Endothelial cell of umbilical vein (primary cell): ENCODE measurements at regions not wholly inside any gene's neighbourhood (a gene's known extent, or its start where the extent isn't known, plus 50 kb on each side); places are given as distances from the start of the nearest gene placed in this dataset.

Source experiments
- EZH2 ChIP-seq: IDR thresholded peaks from 2 replicates; pipeline ENCODE4 v1.6.1; 2012; ENCODE audit warnings: borderline replicate concordance, low read depth, mild to moderate bottlenecking, moderate library complexity, low read length, inconsistent platforms; ENCODE audit not compliant: severe bottlenecking
- FOS ChIP-seq: IDR thresholded peaks from 2 replicates; pipeline ENCODE4 v1.6.1; 2011; ENCODE audit warnings: mild to moderate bottlenecking, low read length, moderate library complexity, borderline replicate concordance; ENCODE audit not compliant: insufficient read depth
- GATA2 ChIP-seq: IDR thresholded peaks from 2 replicates; pipeline ENCODE4 v1.7.0; 2011; ENCODE audit warnings: low read depth, mild to moderate bottlenecking, moderate library complexity, mixed read lengths, low read length; ENCODE audit not compliant: insufficient read length, insufficient read depth
- JUN ChIP-seq: IDR thresholded peaks from 2 replicates; pipeline ENCODE4 v1.6.1; 2011; ENCODE audit warnings: borderline replicate concordance, low read depth; ENCODE audit not compliant: insufficient read length, insufficient read depth
- MYC ChIP-seq: IDR thresholded peaks from one replicate; pipeline ENCODE4 v1.6.1; 2011; ENCODE audit warnings: mild to moderate bottlenecking, low read depth, low read length
- POLR2A ChIP-seq: IDR thresholded peaks from 2 replicates; pipeline ENCODE4 v1.6.1; 2012; ENCODE audit warnings: low read depth, mild to moderate bottlenecking, control low read depth, low read length
- POLR2AphosphoS5 ChIP-seq: IDR thresholded peaks from 2 replicates; pipeline ENCODE4 v1.6.1; 2012; ENCODE audit warnings: low read depth, mild to moderate bottlenecking, control low read depth, low read length, moderate library complexity; ENCODE audit not compliant: insufficient read depth
- TF ChIP-seq, protein P1 (sequence below), 2 donors: IDR thresholded peaks; 1 replicate in 1 of 2; 2 replicates in 1 of 2; pipeline ENCODE4 v1.5.1; 2011; ENCODE audit warnings: low read length in 2 of 2, mild to moderate bottlenecking in 2 of 2, moderate library complexity in 2 of 2, control low read depth in 1 of 2, inconsistent platforms in 1 of 2, low read depth in 1 of 2; ENCODE audit not compliant: insufficient read depth in 1 of 2; ENCODE audit errors: extremely low read depth in 1 of 2
- TF ChIP-seq, protein P2 (sequence below): IDR thresholded peaks from 2 replicates; pipeline ENCODE4 v1.6.1; 2011; ENCODE audit not compliant: insufficient read depth, insufficient read length

DNA sequence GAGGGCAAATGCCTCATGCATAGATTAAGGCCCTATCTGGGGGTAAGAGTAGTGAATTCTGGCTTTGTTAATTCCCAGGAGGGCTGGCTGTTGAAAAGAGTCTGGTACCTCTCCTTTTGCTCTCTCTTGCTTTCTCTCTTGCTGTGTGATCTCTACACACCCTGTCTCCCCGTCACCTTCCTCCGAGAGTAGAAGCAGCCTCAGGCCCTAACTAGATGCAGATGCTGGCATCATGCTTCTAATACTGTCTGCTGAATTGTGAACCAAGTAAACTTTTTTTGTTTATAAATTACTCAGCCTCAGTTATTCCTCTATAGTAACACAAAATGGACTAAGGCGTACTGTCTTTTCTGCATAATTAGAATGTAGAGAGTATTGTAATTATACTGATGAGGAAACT is 908.1 kb downstream of the DIPK2A start:
- TF ChIP-seq, protein P1, sequence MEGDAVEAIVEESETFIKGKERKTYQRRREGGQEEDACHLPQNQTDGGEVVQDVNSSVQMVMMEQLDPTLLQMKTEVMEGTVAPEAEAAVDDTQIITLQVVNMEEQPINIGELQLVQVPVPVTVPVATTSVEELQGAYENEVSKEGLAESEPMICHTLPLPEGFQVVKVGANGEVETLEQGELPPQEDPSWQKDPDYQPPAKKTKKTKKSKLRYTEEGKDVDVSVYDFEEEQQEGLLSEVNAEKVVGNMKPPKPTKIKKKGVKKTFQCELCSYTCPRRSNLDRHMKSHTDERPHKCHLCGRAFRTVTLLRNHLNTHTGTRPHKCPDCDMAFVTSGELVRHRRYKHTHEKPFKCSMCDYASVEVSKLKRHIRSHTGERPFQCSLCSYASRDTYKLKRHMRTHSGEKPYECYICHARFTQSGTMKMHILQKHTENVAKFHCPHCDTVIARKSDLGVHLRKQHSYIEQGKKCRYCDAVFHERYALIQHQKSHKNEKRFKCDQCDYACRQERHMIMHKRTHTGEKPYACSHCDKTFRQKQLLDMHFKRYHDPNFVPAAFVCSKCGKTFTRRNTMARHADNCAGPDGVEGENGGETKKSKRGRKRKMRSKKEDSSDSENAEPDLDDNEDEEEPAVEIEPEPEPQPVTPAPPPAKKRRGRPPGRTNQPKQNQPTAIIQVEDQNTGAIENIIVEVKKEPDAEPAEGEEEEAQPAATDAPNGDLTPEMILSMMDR (IDR thresholded peaks at IDR 0.05; ENCODE audit: extremely low read depth in 1 of 2, insufficient read depth in 1 of 2, low read depth in 1 of 2, low read length in 2 of 2) = no peak
- no peak for TF ChIP-seq GATA2
- TF ChIP-seq FOS = no peak
- TF ChIP-seq MYC = no peak
- TF ChIP-seq POLR2A = no peak
- TF ChIP-seq, protein P2, sequence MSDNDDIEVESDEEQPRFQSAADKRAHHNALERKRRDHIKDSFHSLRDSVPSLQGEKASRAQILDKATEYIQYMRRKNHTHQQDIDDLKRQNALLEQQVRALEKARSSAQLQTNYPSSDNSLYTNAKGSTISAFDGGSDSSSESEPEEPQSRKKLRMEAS = no peak
- TF ChIP-seq POLR2AphosphoS5 = no peak
- TF ChIP-seq EZH2 = no peak
- no peak for TF ChIP-seq JUN
